CD14-positive monocyte (primary cell): ENCODE measurements at regions not wholly inside any gene's neighbourhood (a gene's known extent, or its start where the extent isn't known, plus 50 kb on each side); places are given as distances from the start of the nearest gene placed in this dataset.

Experiments used
- DNase-seq, 3 donors: peaks; one replicate each; pipeline ENCODE4 v3.0.0-alpha.2; 2011 to 2022
- H2AFZ ChIP-seq: 2 replicates; pipeline ENCODE4 v1.6.0; 2012; ENCODE audit warnings: mild to moderate bottlenecking, low read depth, low read length, inconsistent platforms; ENCODE audit not compliant: insufficient read depth, poor library complexity, severe bottlenecking
- H3K27ac ChIP-seq, 2 donors: 1 replicate in 1 of 2; 2 replicates in 1 of 2; pipeline ENCODE4 v1.5.1; 2012 to 2013; ENCODE audit warnings: low read length in 2 of 2, control low read depth in 1 of 2, inconsistent platforms in 1 of 2, low read depth in 1 of 2, mild to moderate bottlenecking in 1 of 2
- H3K27me3 ChIP-seq, 2 donors: one replicate each; pipeline versions ENCODE4 v1.6.0 to v1.6.1; 2011 to 2013; ENCODE audit warnings: low read length in 2 of 2; ENCODE audit not compliant: control insufficient read depth in 2 of 2, insufficient read depth in 2 of 2
- H3K36me3 ChIP-seq, 2 donors: replicated peaks in 1 of 2; 1 replicate in 1 of 2; 2 replicates in 1 of 2; pipeline versions ENCODE4 v1.5.1 to v1.6.1; 2012 to 2013; ENCODE audit warnings: low read length in 2 of 2, control low read depth in 1 of 2, inconsistent platforms in 1 of 2, mild to moderate bottlenecking in 1 of 2; ENCODE audit not compliant: insufficient read depth in 2 of 2, control insufficient read depth in 1 of 2
- H3K4me1 ChIP-seq, 2 donors: 1 replicate in 1 of 2; 2 replicates in 1 of 2; pipeline versions ENCODE4 v1.5.1 to v1.6.1; 2012 to 2013; ENCODE audit warnings: low read length in 2 of 2, control low read depth in 1 of 2, inconsistent platforms in 1 of 2, mild to moderate bottlenecking in 1 of 2, moderate library complexity in 1 of 2; ENCODE audit not compliant: insufficient read depth in 2 of 2, control insufficient read depth in 1 of 2
- H3K4me2 ChIP-seq: replicated peaks from 2 replicates; pipeline ENCODE3; 2012; ENCODE audit warnings: low read length, moderate library complexity, mild to moderate bottlenecking; ENCODE audit not compliant: poor library complexity, severe bottlenecking; ENCODE audit errors: extremely low read depth
- H3K4me3 ChIP-seq, 3 experiments: fragments of 200-600 bp in 1 of 3; sonication (generic) in 1 of 3; replicated peaks in 1 of 3; 1 replicate in 2 of 3; 2 replicates in 1 of 3; pipeline ENCODE4 v1.5.1; 2011 to 2013; ENCODE audit warnings: low read length in 3 of 3, mild to moderate bottlenecking in 3 of 3, control low read depth in 2 of 3, low read depth in 2 of 3, inconsistent platforms in 1 of 3, moderate library complexity in 1 of 3
- H3K79me2 ChIP-seq: 2 replicates; pipeline ENCODE4 v1.6.0; 2012; ENCODE audit warnings: mild to moderate bottlenecking, control low read depth, inconsistent platforms, low read length, moderate library complexity; ENCODE audit not compliant: insufficient read depth
- H3K9ac ChIP-seq: 2 replicates; pipeline ENCODE4 v1.6.0; 2017; ENCODE audit warnings: low read length, mild to moderate bottlenecking; ENCODE audit not compliant: insufficient read depth, poor library complexity, severe bottlenecking
- H3K9me3 ChIP-seq, 2 donors: replicated peaks in 1 of 2; 1 replicate in 1 of 2; 2 replicates in 1 of 2; pipeline versions ENCODE4 v1.5.1 to v1.6.1; 2012 to 2013; ENCODE audit warnings: low read length in 2 of 2, control low read depth in 1 of 2; ENCODE audit not compliant: control insufficient read depth in 1 of 2, insufficient read depth in 1 of 2
- H4K20me1 ChIP-seq: 2 replicates; pipeline ENCODE4 v1.6.0; 2012; ENCODE audit warnings: mild to moderate bottlenecking, low read length, control low read depth, moderate library complexity; ENCODE audit not compliant: insufficient read depth
- H3K27ac Mint-ChIP-seq, 7 donors: one replicate each; pipeline ENCODE4 v1.8.0; 2020; ENCODE audit warnings: mild to moderate bottlenecking in 7 of 7, mixed read lengths in 7 of 7, moderate library complexity in 6 of 7, inconsistent platforms in 2 of 7
- H3K27me3 Mint-ChIP-seq, 3 donors: one replicate each; pipeline ENCODE4 v1.8.0; 2021 to 2022; ENCODE audit warnings: low read depth in 3 of 3, mild to moderate bottlenecking in 3 of 3, mixed read lengths in 3 of 3, moderate library complexity in 3 of 3, inconsistent platforms in 1 of 3
- H3K36me3 Mint-ChIP-seq, 2 donors: one replicate each; pipeline ENCODE4 v1.8.0; 2020; ENCODE audit warnings: mixed read lengths in 2 of 2, inconsistent platforms in 1 of 2, mild to moderate bottlenecking in 1 of 2
- H3K4me1 Mint-ChIP-seq: one replicate; pipeline ENCODE4 v1.8.0; 2020; ENCODE audit warnings: mild to moderate bottlenecking, mixed read lengths
- H3K4me3 Mint-ChIP-seq, 2 donors: one replicate each; pipeline ENCODE4 v1.8.0; 2020; ENCODE audit warnings: mild to moderate bottlenecking in 2 of 2, mixed read lengths in 2 of 2, moderate library complexity in 1 of 2
- H3K9me3 Mint-ChIP-seq, 7 donors: one replicate each; pipeline ENCODE4 v1.8.0; 2020 to 2022; ENCODE audit warnings: mixed read lengths in 7 of 7, mild to moderate bottlenecking in 6 of 7, moderate library complexity in 6 of 7, inconsistent platforms in 2 of 7
- CTCF ChIP-seq: fragments of 200-600 bp; IDR thresholded peaks from one replicate; pipeline ENCODE4 v1.8.0; 2022; ENCODE audit warnings: antibody characterized with exemption, mild to moderate bottlenecking
- WGBS: methylation state at CpG from one replicate; pipeline ENCODE4 v1.1.5; 2013; ENCODE audit warnings: missing lambda C conversion rate; ENCODE audit not compliant: insufficient coverage; 5-methylcytosine and 5-hydroxymethylcytosine counted together
- intact Hi-C, 2 donors: fragments of 100-400 bp; cut with micrococcal nuclease; formaldehyde crosslinking; loops; one replicate each; pipeline versions ENCODE4 v1.15.0 to v1.15.1; 2023

GRCh38 chr15:93261845-93262244 is 172.8 kb upstream of the RGMA start:
- Histone ChIP-seq H4K20me1 (no peaks in the 10 kb centered on the region), H3K79me2 (no peaks in the 10 kb centered on the region), H3K4me1 (peaks cover 39 to 40% of the 10 kb centered on the region in 2 donors), H3K9ac (no peak overlapping the region), H3K27ac (peak overlapping the region in 1 of 2 donors; percentile 2), H3K9me3 (no peaks in the 10 kb centered on the region), H3K36me3 (no peaks in the 10 kb centered on the region), H3K4me2 (no peak overlapping the region), H3K4me3 (no peak overlapping the region), H2AFZ (no peak overlapping the region), H3K27me3 (no peaks in the 10 kb centered on the region)
- peak overlapping the region in 6 of 7 donors; percentile 1 to 81 (median 14) for H3K27ac Mint-ChIP-seq
- no peak overlapping the region for H3K4me3 Mint-ChIP-seq
- TF ChIP-seq CTCF: no peak
- no peaks in the 10 kb centered on the region for H3K36me3 Mint-ChIP-seq
- H3K27me3 Mint-ChIP-seq: peaks cover 0 to 2% (median 0%) of the 10 kb centered on the region in 3 donors
- H3K4me1 Mint-ChIP-seq: peaks cover 46% of the 10 kb centered on the region
- 82% methylated on average over 3 of the region's 4 CpGs for WGBS
- no peak for DNase-seq
- intact Hi-C loops: no loop called here
- peaks cover 0 to 8% (median 5%) of the 10 kb centered on the region in 7 donors for H3K9me3 Mint-ChIP-seq

- intact Hi-C loops: no loop called here
- WGBS: 60% methylated on average over 3 of the region's 3 CpGs
- Histone ChIP-seq H3K4me2 (peak overlapping the region; percentile 20), H3K36me3 (no peaks in the 10 kb centered on the region), H3K27ac (peak overlapping the region; percentile 12 to 59), H3K27me3 (no peaks in the 10 kb centered on the region), H3K9ac (no peak overlapping the region), H3K4me1 (peaks cover 54 to 57% of the 10 kb centered on the region in 2 donors), H3K9me3 (no peaks in the 10 kb centered on the region), H3K4me3 (peak overlapping the region in 1 of 3 experiments; percentile 0), H3K79me2 (no peaks in the 10 kb centered on the region), H2AFZ (peak overlapping the region; percentile 5), H4K20me1 (no peaks in the 10 kb centered on the region)
- no peak for DNase-seq
- Mint-ChIP-seq H3K4me3 (peak overlapping the region in 1 of 2 donors; percentile 58), H3K27me3 (peaks cover 0 to 2% (median 0%) of the 10 kb centered on the region in 3 donors), H3K4me1 (peaks cover 73% of the 10 kb centered on the region), H3K36me3 (no peaks in the 10 kb centered on the region), H3K27ac (peak overlapping the region in 3 of 7 donors; percentile 18 to 77 (median 60)), H3K9me3 (peaks cover 0 to 2% (median 0%) of the 10 kb centered on the region in 7 donors)
- TF ChIP-seq CTCF: no peak
Measured at GRCh38 chr15:93257920-93258319, 168.9 kb upstream of the RGMA start.
